GM20000 (cell line): ENCODE measurements at regions not wholly inside any gene's neighbourhood (a gene's known extent, or its start where the extent isn't known, plus 50 kb on each side); places are given as distances from the start of the nearest gene placed in this dataset.

ENCODE experiments used
- DNase-seq: peaks from one replicate; pipeline ENCODE4 v3.0.0; 2012; ENCODE audit warnings: low spot score
- TF ChIP-seq, protein P1 (sequence below): IDR thresholded peaks from 2 replicates; pipeline ENCODE4 v1.5.1; 2012; ENCODE audit warnings: mild to moderate bottlenecking, control low read depth; ENCODE audit errors: extremely low read depth, missing control alignments

DNA sequence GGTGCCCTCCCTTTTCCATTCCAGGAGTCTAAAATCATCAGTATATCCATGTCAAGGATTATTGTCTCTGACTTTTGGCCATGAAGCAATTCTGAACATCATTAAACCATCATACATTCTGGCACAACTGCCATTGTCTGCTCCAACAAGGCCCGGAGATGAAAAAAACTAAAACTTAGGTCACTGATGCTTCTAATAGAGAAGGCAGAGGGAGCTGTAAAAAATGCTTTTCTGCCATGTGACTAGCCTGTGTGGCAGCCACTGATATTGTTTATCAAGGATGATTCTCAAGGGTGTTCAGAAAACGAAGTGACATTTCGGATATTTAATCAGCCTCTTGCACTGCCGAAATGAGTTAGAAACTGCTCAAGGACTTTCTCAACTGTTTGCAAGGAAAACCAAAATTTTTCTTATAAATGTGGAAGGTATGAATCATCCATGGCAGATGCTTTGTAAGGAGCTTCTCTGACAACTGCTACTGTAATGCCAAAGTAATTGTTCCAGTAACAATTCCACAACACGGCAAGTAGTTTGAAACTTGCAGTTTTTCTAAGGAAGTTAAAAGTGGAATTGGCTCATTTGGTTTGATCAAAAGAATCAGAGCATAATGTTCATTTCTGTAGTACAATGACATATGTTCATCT, 1076.5 kb upstream of the FLRT2 start:
- TF ChIP-seq, protein P1, sequence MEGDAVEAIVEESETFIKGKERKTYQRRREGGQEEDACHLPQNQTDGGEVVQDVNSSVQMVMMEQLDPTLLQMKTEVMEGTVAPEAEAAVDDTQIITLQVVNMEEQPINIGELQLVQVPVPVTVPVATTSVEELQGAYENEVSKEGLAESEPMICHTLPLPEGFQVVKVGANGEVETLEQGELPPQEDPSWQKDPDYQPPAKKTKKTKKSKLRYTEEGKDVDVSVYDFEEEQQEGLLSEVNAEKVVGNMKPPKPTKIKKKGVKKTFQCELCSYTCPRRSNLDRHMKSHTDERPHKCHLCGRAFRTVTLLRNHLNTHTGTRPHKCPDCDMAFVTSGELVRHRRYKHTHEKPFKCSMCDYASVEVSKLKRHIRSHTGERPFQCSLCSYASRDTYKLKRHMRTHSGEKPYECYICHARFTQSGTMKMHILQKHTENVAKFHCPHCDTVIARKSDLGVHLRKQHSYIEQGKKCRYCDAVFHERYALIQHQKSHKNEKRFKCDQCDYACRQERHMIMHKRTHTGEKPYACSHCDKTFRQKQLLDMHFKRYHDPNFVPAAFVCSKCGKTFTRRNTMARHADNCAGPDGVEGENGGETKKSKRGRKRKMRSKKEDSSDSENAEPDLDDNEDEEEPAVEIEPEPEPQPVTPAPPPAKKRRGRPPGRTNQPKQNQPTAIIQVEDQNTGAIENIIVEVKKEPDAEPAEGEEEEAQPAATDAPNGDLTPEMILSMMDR = no peak
- DNase-seq = no peak

DNA sequence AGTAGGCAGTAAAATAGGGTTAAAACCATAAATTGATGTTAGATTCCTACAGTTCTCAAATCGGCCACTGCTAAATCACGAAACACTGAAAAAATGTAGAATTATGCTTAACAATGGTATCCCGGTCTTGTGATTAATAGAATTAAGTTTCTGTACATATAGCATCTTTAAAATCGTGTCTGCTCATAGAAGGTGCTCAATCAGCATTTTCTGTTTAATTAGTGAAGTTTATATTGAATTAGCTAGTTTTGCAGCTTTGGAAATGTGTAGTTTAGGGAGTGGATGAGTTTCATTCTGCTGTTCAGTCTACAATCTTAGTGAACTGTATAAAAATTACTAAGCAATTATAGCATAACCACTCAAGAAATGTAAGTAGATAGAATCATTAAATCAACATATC, 1075.8 kb upstream of the FLRT2 start:
- no peak for DNase-seq

DNA sequence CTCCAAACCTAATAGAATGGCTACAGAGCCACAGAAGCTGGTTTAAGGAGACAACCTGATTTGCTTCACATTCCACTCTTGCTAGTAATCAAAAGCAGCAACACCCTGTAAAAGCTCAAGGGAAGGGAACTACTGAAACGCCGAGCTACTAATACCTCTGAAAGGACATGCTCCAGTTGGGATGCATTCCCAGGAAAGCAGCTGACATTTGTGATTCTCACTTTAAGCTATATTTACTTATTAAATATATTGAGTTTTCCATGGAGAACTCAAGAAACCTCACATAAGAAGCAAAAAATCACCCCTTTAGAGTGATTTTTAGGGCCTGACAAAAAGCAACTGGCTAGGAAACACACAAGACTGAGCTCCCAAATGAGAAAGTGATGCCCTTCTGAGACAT, 1073.0 kb upstream of the FLRT2 start:
- TF ChIP-seq, protein P1 = no peak

More for the DNA sequence above, 1075.8 kb upstream of the FLRT2 start:
- TF ChIP-seq, protein P1 = no peak

DNA sequence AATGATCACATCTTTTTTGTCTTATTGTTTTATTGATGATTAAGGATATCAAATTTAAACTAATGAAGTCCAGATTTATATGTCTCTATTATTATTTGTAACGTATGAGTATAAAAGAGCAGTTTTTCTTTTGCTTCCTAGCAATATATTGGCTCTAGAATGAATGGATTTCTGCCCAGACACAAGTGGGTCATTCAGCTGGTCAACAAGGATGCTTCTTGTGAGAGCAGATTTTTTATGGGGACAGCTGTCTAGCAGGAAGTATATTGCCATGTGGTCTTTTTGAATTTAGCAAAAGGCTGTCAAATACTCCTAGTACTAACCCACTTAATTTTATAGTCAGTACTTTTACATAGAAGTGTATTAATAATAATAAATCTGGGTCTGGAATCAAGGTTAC, 1071.1 kb upstream of the FLRT2 start:
- DNase-seq = no peak
- TF ChIP-seq, protein P1 = no peak

More for the DNA sequence above, 1073.0 kb upstream of the FLRT2 start:
- no peak for DNase-seq

DNA sequence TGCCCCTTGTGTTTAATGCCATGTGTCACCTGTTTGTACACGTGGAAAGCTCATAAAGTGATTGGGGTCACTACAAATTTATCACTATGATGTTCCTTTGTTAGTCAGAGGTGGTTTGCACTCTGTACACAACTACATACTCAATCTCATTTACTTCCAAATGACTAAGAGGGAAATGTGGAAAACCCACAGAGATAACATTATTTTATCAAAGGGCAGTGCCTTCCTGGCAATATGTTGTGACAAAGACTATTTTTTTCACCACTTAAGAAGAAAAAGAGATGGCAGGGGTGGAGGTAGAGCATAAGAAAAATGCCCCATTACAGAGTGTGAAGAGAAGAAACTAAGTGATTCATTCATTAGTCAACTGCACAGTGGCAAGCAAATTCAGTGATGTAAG, 1064.1 kb upstream of the FLRT2 start:
- no peak for DNase-seq
- TF ChIP-seq, protein P1 = no peak

DNA sequence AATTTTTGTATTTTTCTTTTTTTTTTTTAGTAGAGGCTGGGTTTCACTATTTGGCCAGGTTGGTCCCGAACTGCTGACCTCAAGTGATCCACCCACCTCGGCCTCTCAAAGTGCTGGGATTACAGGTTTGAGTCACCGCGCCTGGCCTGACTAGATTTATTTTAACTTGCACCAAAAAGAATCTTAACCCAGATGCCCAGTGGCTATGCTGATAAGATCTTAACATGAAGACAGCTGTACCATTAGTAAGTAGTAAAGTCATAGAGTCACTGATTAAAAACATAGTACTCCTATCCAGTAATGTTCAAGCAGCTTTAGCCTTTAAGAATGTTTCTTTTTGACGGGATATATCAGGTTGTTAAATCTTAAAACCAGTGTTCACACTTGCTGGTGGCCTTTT, 1061.8 kb upstream of the FLRT2 start:
- TF ChIP-seq, protein P1 = no peak
- no peak for DNase-seq

DNA sequence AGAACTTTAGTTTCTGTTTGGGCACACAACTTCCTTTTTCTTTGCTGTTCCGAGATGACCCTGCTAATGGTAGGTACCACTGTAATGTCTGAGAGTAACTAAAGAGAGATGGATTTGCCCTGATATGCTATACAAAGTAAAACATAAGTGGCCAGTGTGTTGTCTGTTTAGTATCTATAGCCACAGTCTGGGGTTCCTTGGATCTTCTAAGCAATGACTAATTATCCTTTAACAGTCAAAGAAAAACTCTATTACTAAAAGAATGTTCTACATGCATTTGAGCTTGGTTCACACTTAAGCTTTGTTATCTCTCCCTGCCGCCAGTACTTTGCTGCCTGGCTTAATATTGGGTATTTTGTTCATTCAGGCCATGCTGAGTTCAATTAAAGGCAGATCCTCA, 1051.9 kb upstream of the FLRT2 start:
- no peak for DNase-seq
- TF ChIP-seq, protein P1 = no peak
